Frontal cortex (tissue), 4 donors: ENCODE measurements at regions not wholly inside any gene's neighbourhood (a gene's known extent, or its start where the extent isn't known, plus 50 kb on each side); places are given as distances from the start of the nearest gene placed in this dataset. TPM values are rescaled to one million over a fixed set of nuclear protein-coding genes. Genes with fewer than 3 reads are reported as not detected.
"Not testable (repeated sequence)": the region's sequence is repeated elsewhere in the genome, so short reads cannot be mapped to it uniquely, and the experiment has no call there.

Source experiments
- DNase-seq, 2 donors: peaks; one replicate each; pipeline ENCODE4 v3.0.0; 2012; ENCODE audit warnings: low spot score in 2 of 2
- FAIRE-seq: peaks from 2 replicates; lab custom pipeline; 2012; peaks lifted over from hg19 to GRCh38; lab: Jason Lieb, UNC
- small RNA-seq: library from RNA; depleted of rRNA; stranded (forward); fragments of <200 nt; gene quantifications from one replicate; pipeline ENCODE3, GENCODE V24; 2014
- donor health status: control.
- donor health status: control.
- donor health status: control.

GRCh38 chr6:137808836-137809315, 58.2 kb upstream of the TNFAIP3 start:
- no peak for FAIRE-seq
- DNase-seq, result no peak

DNA sequence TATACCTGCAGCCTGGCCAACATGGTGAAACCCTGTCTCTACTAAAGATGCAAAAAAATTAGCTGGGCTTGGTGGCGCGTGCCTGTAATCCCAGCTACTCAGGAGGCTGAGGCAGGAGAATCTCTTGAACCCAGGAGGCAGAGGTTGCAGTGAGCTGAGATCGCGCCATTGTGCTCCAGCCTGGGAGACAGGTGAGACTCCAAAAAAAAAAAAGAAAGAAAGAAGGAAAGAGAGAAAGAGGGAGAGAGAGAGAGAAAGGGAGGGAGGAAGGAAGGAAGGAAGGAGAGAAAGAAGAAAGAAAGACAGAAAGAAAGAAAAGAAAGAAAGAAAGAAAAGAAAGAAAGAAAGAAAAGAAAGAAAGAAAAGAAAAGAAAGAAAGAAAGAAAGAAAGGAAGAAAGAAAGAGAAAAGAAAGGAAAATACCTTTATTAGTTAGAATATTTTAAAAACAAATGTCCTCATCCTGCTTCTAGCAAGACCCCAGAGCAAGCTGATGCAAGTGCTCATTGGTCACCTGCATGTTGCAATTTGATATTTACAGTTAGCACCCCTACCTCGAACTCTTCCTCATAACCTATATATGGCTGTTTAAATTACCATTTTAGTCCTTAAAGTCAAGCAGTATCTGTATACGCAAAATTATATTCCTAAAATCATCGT, 57.0 kb upstream of the TNFAIP3 start:
- DNase-seq, FAIRE-seq: not testable (repeated sequence)

GRCh38 chr6:137810554-137811120, 56.4 kb upstream of the TNFAIP3 start:
- no peak for FAIRE-seq
- no peak for DNase-seq

GRCh38 chr6:137811121-137811915, 55.7 kb upstream of the TNFAIP3 start:
- DNase-seq (peak in 1 of 2 donors; percentile 25), FAIRE-seq (no peak)

- FAIRE-seq (no peak), DNase-seq (no peak)
Observed at GRCh38 chr6:137811916-137812553, 55.0 kb upstream of the TNFAIP3 start.

- FAIRE-seq, result no peak
- DNase-seq, result no peak
Observed at GRCh38 chr6:137813308-137813970, 53.6 kb upstream of the TNFAIP3 start.

DNA sequence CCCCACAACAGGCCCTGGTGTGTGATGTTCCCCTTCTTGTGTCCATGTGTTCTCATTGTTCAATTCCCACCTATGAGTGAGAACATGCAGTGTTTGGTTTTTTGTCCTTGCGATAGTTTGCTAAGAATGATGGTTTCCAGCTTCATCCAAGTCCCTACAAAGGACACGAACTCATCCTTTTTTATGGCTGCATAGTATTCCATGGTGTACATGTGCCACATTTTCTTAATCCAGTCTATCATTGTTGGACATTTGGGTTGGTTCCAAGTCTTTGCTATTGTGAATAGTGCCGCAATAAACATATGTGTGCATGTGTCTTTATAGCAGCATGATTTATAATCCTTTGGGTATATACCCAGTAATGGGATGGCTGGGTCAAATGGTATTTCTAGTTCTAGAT, 53.0 kb upstream of the TNFAIP3 start:
- not testable (repeated sequence) for DNase-seq, FAIRE-seq

DNA sequence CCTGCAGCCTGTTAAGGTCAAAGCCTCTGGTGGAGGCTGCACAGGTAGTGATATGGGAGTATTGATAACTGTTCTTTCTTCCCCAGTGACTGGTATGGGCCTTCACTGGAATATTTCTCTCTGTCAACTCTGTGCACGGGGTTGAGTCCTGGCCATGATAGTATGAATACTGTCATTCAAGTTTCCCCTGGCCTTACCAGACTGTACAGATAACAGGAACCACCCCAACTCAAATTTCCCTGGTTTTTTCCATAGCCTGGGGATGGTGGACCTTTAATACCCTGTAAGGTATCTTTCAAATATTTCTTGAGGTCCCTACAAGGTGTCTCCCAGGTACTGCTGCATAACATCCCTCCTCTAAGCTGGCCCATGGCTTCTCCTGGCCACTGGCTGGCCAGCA, 51.4 kb upstream of the TNFAIP3 start:
- DNase-seq (no peak), FAIRE-seq (no peak)

DNA sequence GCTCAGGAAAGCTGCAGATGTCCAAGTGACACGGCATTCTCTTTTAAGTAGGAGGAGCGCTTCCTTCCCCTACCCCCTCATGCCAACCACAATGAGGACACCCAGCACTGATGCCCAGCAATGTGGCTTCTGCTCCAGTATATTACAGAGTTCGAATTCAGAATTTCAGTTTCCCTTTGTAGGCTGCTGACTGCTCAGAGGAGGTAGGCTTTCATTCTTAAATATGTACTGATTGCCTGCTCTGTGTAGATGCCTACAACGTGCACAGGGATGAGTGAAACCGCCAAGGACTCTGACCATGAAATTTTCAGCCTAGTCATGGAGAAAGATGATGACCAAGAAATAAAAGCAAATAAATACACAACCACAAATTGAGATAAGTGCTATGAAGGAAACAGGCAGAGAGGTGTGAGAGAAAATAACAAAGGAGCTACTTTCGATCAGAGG, 50.9 kb upstream of the TNFAIP3 start:
- no peak for DNase-seq
- FAIRE-seq, result no peak

DNA sequence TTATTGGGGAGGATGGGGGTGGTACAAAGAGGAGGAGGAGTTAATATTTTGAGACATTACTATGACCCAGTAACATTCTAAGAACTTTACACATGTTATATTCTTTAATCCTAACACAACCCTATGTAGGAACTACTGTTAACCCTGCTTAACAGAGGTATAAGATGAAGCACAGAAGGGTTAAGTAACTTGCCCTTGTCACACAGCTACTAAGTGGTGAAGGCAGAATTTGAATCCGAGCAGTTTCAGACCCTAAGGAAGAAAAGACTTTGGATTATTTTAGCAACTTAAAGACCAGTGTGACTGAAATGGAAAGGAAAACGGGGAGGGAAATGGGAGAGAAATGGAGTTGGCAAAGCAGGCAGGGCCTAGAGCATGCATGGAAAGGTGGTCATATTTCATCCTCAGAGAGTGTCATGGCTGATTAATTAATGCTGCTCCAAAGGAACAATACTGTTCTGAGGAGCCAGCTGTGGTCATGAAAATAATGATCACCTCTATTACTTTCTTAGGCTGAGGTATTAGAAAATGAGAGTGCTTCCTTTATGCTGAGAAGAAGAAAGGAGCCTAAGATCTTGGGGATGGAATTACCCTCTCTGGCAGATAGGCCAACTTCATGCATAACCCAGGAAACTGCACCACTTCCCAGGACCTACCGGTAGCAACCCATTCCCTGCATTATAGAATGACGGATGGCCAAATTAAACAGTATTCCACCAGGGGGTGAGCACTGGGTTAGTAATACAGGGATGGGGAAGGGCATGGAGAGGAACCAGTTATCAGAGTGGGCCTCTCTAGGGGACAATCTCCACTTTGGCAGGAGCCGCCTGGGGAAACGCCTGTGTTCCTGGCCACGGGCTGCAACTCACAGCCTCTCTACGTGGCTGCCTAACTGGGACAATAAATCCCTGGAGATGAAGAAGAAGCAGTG, 50.1 kb upstream of the TNFAIP3 start:
- FAIRE-seq (no peak), DNase-seq (no peak)

Small RNA genes in the stretch of these regions (small RNA-seq; reads per million reads assigned to genes)
- gene RF00019, result not detected
